M059J (cell line): ENCODE measurements at regions not wholly inside any gene's neighbourhood (a gene's known extent, or its start where the extent isn't known, plus 50 kb on each side); places are given as distances from the start of the nearest gene placed in this dataset.

Experiments
- DNase-seq: peaks from one replicate; pipeline ENCODE4 v3.0.0-alpha.2; 2012; ENCODE audit warnings: low read depth

DNA sequence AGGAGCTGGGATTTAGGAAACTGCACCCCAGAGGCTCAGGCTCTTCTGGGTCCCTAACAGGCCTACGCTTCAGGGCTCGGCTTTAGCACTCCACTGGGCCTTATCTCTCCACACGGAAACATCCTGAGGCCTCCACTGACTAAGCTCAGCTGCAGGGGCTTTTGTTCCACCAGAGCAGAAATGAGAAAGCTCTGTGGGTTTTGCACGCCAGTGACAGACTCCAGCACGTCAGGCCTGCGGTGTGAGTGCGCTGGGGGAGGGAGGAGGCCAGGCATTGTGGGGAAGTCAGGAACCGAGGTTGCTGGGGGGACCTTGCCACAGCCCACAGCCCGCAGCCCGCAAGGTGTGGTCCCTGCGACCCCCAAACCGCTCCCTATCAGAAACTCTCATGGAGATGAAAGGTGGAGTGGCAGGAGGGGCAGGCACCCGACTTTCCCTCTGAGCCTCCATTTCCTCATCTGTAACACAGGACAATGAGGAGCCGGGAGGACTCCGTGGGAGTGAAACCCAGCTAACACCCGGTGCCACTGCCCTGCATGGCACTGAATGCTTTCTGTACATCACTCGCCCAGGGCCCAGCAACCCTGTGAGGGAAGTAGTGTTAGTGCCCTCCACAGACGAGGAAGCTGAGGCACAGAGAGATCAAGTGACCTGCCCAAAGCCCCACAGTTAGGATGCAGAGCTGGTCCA lies 106.5 kb downstream of the TPRA1 start:
- DNase-seq, result peak; percentile 20

DNA sequence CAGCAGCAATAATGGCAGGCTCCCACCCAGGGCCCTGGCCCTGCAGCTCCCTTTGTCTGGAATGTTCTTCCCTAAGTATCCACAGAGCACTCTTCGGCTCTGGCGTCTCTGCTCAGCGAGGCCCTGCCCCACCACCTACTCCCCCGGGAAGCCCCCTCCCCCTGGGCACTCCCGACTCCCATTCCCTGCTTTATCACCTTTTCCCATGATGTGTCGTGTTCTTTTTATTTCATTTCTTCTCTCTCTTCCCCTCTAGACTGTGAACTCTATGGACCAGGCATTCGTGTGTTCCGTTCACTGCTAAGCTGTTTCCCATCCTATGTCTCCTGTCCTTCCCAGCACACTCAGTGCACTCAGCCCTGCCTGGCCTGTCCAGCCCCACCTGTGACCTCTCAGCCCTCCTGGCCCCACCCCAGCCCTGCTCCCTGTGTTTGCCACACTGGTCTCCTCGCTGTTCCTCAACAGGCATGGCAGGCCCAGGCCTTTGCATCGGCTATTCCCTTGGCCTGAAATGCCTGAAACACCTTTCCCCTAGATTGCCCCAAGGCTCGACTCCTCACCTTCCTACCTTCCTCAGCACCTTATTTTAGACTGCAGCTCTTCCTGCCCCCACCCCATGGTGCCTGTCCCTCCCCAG lies 107.4 kb downstream of the TPRA1 start:
- DNase-seq, result no peak

DNA sequence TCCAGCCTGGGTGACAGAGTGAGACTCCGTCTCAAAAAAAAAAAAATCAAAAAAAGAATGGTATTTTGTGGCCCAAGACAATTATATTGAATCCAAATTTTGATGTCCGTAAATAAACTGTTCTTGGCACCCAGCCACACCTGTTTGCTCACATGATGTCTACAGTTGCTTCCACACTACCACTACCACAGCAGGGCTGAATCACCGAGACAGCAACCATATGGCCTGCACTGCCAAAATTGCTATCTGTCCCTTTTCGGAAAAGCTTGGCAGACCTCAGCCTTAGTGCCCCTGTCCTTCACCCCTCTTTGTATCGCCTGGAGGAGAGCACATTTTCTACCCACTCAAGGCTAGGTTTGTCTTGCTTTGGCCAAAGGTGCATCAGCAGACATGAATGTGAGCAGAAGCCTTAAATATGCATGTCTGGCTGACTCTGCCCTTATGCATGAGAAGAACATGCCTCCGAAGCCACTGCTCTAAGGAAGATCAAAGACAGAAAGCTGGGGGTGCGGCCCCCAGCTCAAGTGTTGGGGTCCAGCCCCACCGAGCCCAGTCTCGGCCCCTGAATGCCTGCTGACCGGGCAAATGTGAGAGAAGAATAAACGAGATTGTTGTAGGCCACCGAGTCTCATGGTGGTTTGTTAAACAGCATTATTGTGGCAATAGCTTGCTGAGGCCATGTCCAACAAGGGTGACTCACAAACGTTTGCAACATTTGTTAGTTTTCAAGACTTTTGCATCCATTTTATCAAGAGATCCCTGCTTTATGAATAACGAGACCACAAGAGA lies 108.1 kb downstream of the TPRA1 start:
- peak; percentile 24 for DNase-seq

DNA sequence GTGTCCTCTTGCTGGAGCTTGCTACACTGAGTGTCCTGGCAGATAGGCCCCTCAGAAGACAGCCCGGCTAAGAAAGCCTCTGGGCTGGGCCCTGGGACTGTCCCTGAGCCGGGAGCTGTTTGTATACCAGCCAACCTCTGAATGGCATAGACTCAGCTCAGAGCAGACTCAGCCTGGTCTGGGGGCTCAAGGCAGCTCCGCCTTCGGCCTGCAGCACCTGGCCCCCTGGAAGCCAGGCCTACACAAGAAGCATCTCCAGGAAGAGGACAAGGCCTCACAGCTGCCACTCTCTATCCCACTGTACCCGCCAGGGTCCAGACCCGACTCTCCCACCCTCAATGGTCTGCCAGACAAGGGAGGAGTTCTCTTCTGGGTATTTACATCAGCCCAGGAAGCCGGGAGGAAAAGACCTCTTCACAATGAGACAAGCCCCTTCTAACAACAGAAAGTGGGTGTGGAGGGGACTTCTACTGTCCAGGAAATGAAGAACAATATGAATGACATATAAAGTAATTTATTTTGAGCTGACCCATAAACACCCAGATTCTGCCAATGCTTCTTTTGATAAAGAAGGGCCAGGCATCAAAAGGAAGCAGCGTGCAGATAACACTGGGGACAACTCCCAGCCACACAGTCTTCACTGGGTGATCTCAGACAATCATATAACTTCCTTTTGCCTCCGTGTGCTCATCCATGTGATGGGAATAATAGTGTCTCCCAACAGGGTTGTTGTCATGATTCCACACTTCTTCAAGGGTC lies 110.2 kb downstream of the TPRA1 start:
- no peak for DNase-seq

DNA sequence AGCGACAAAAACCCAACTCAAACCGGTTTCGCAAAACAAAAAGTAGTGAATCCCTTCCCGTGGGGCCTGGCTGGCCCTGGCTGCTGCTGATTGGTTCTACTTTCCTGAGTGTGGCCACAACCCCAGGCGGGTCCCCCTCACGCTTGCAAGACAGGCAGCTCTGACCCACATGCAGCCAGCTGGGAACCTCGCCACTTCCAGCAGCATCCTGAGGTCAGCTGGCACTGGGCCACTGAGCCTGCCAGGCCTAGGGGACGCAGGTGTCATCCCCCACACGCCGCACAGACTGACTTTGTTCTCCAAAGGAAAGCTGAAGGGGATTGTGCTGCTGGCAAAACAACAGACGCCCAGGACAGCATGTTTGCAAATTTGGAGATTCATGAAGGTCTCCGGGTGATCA lies 111.1 kb downstream of the TPRA1 start:
- DNase-seq, result no peak

DNA sequence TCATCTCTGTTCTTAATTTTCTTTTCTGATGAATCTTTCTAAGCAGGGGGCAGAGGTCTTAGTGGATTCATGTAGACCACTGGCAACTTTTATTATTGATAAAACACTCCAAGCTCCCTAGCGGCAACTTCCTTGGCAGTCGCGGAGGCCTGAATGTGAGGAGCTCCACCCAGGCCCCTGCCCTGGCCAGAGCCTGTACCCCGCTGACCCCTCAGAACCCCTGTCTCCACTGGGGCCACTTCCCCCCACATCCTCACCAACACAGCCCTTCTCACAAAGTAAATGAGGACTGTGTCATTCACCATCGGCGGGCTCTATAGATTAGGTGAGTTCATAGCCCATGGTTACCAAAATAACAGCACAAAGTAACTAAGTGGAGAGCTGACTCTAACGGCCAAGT lies 111.6 kb downstream of the TPRA1 start:
- no peak for DNase-seq

DNA sequence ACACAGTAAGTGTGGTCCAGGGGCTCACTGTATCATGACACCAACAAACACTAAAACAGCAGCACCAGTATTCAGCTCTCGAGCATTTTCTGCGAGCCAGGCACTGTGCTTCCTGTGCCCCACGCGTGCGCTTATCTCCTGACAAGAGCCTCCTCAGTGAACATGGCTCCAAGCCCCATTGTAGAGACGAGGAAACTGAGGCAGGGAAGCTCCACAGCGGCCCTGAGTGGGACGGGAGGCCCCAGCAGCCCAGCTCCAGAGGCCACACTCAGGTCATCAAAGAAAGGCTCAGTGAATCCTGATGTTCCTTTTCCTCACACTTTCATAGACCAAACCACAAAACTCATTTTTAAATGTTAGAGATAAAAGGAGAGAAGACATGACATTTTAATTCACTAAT lies 113.1 kb downstream of the TPRA1 start:
- no peak for DNase-seq

DNA sequence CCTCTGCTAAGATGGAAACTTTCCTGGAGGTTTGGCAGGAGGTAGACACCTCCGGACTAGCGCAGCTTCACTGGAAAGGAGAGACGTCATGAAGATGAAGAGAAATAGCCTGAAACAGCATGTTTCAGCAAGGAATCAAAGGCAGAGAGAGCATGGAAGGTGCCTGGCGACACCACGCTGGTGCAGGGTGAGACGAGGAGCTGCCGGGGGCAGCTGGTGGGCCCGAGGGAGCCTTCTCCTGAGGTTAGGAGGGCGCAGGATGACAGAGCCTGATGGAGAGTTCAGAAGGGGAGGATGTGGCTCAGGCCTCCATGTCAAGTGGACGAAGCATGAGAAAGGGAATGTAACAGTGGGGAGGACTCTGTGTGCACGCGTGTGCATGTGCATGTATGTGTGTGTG lies 113.6 kb downstream of the TPRA1 start:
- DNase-seq, result no peak

DNA sequence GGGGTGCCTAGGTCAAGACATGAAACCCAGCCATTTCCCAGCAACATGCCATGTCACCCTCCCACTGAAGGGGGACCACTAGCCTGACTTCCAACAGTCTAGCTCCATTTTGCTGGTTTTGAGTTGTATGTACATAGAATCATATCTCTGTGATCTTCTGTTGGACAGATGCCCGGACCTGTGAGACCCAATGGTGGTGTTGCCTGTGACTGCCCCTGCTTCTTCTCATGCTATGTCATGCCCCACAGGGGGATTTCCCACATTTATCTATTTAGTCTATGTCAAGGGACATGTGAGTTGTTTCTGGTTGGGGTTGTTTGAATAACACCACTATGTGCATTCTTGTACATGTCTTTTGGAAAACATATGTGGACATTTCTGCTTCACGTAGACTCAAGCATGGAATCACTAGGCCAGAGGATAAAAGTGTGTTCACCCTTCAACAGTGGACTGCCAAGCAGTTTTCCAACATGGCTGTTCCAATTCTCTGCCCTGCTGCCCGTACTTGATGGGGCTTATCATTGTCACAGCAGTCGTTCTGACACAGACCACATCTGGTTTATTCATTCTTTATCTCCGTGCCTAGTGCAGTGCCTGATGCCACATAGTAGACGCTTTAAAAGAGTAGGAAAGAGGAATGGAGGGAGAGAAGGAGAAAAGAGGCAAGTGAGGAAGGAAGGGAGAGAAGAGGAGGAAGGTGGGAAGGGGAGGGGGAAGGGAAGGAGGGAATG lies 114.4 kb downstream of the TPRA1 start:
- peak; percentile 9 for DNase-seq

DNA sequence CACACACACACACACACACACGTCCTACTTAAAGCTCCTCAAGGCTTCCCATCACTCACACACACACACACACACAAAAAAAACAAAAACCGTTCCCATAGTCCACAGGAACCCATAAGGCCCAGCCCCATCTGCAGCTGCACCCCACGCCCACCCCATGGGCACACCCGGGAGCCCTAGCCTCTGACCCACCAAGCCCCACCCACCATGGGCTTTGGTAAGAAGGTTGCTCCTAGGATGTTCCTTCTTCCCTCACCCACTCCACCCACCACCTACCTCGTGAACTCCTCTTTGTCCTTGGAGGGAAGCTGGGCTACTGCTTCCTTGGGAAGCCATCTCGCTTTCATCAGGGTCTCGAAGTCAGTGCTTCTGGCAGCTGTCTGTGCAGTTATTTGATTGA lies 115.1 kb downstream of the TPRA1 start:
- no peak for DNase-seq

DNA sequence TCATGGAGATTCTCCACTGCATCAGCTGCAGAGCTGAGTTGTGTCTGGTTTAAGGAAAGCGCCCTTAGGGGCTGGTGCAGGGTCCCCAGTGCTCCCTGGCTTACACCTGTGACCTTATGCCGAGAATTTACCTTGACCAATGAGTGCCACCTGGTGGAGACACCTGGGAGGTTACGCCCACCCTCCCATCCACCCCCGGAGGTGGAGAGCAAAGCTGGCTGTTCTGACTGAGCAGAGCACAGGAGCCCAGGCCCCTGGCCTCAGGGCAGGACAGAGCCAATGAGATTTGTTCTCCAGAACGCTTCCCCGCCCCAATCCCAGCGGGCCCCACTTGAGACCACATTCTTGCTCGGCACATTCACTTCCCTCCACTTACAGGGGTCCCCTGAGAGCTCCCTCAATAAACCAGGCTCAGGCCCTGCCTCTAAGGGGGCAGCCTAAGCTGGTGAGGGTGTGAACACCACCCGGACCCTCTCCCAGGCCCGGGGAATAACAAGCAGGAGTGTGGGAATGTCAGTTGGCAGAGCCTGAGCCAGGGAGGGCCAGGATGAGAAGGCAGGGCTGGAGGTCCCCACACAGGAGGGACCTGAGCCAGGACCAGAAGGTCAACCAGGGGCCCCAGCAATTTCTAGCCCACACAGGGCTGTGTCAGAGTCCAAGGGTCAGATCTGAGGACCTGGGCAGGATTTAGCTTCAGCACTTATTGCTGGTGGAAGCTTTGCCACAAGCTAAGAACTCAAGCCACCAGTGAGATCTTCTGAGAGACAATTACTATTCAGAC lies 117.1 kb downstream of the TPRA1 start:
- DNase-seq, result no peak

DNA sequence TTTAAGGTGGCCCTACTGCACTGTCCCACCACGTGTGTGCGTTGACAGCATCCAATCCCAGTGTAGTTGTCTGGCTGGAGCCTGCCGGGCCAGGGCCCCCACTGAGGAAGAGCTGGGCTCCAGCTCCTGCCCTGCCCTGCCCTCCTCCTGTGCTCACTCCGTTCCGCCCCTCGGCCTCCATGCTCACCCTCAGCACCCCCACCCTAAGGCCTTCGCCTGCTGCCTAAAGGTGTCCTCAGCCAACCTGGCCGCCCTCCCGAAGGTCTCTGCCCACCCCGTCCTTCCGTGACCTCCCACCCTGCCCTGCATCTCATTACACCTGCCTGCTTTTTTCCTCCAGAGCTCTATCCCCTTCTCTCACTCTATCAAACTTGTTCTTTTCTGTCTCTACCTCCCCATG lies 118.0 kb downstream of the TPRA1 start:
- no peak for DNase-seq

DNA sequence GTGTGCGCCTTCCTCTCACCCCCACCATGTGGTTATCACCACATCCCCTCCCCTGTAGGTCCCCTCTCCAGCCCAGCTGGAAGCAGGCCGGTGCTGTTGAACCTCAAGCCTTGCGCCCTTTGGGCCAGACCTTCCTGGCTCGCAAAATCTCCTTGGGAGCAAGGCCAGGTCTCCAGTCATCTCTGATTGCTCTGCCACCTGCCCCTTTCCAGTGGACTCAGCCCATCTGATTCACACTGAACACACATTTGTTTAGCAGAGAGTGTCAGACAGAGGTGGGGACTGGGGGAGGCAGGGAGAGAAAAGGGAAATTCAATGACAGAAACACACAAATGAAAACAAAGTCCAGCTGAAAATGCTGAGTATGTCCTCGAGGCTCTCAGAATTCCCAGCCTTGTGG lies 119.4 kb downstream of the TPRA1 start:
- DNase-seq, result no peak

DNA sequence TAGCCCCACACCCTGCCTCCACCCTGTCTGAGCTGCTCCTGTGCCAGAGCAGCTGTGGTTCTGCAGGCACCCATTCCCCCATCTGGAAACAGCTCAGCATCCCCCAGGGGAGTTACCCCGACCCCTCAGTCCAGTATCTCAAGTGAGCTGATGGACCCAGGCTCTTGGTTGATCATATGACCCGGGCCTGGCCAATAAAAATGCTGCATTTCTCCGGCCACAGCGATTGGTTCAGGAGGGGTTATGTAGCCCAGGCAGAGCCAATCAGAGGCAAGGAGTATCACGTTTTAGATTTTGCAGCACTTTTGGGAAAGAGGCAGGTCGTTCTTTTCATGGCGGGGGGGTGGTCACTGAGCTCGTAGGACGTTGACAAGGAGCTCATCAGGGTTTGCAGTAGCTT lies 120.8 kb downstream of the TPRA1 start:
- DNase-seq, result no peak

DNA sequence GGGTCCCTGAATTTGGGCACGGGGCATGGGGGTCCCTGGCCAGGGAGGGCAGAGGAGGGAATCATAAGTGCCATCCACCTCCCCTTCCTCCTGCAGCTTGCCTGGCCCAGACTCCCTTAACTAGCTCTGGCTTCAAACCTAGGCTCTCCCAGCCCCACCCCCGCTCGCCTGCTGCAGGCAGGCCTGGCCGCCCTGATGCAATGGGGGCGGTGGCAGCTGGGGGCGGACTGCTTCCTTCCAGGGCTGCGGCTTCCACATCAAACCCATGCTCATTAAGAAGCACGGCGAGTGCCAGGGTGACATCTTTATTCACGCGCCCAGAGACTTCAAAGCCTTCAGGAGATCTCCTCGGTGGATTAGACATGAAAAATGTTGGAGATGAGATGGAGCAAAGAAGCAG lies 123.1 kb downstream of the TPRA1 start:
- no peak for DNase-seq

DNA sequence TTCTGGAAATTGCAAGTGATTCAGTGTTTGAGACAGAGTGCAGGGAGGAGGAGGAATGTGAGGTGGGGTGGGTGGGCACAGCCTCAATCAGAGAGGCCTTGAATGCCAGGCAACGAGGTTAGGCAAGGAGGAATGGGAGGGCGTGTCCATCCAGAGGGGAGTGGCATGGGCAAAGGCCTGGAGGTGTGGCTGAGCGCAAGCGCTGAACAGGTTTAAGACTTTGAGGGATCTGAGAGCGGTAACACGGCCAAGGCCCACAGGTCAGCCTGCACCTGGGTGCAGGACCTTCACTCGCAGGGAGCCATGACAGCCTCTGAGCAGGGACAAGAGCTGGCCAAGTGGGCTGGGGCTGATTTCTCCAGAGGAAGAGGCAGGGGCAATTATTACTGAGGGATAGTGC lies 125.9 kb downstream of the TPRA1 start:
- no peak for DNase-seq

DNA sequence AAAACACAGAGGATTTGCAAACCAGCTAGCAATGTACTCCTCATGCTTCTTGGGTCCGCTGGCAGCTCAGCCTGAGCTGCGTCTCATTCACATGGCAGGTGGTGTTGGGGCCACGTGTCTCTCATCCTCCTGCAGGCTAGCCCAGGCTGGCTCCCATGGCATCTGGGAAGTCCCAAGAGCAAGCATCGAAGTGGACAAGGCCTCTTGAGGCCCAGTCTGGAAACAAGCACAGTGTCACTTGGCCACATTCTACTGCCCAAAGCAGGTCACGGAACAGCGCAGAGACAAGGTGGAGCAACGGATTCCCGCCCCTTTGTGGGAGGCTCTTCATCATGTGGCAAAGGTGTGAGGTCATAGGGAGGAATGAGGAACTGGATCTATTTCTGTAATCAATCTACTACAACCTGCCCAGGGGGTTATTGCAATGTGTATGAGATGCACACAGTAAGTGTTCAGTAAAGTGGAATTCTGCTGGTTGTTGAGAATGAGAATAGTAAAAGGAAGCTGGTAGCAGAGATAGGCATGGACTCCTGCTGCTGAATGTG lies 128.3 kb downstream of the TPRA1 start:
- DNase-seq, result no peak

DNA sequence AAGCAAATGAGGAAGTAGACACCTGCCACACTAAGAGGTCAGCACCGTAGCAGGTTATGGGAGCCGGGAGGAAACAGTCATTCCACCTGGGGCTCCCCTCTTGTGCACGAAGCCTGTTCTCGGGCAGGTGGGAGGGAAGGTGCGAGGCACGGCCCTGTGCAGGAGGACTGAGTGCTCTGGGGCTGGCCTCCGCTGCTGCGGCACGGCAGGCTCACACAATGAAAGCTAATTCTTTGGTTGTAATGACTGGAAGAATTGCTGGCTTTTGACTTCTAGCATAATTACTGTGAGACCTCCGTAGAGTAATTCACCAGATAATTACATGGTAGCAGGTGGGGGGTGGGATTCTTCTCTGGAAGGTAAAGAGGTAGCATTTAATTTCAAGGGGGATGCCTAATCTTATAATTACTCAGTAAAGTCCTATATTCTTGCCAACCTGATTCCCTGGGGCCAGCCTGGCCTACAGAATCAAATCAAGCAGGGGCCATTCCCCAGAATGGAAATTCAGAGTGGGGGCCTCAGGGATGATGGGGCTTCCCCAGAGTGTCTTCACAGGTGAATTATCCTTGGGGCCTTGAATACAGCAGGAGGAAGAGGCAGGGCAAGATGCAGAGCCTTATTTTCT lies 129.1 kb downstream of the TPRA1 start:
- DNase-seq, result no peak

DNA sequence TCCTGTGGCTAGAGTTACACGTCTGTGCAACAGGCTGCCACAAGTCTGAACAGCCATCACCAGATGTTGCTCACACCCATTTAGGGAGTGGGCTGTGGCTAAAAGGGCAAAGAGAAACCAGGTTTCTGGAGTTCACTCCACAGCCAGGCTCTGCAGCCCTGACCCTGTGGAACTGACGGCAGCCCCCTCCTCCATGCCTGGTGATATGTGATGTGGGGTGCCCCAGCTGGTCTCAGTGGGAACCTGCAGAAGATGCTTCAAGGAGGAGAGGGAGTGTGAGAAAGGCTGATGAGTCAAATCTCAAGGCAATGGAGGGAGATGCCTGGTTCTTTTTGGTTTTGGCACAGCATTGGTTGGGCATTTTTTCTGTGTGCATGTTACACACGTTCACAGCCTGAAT lies 130.6 kb downstream of the TPRA1 start:
- DNase-seq, result no peak
